Activated T-helper 2 cell treated with anti-CD3 and anti-CD28 coated beads, Interferon-gamma antibody, Interleukin-2, Interleukin-4, amounts not matched to agents 10 μg/mL and 5 μg/mL and 100 μg/mL, durations not matched to agents 14 hours and 24 hours and 36 hours (primary cell): ENCODE measurements at regions not wholly inside any gene's neighbourhood (a gene's known extent, or its start where the extent isn't known, plus 50 kb on each side); places are given as distances from the start of the nearest gene placed in this dataset.
"Not testable (repeated sequence)": the region's sequence is repeated elsewhere in the genome, so short reads cannot be mapped to it uniquely, and the experiment has no call there.

Experiments
- DNase-seq: peaks from one replicate; pipeline ENCODE4 v3.0.0; 2021; ENCODE audit warnings: low spot score
- H3K27ac Mint-ChIP-seq: one replicate; pipeline ENCODE4 v1.8.0; 2021; ENCODE audit warnings: mixed read lengths
- H3K27me3 Mint-ChIP-seq: one replicate; pipeline ENCODE4 v1.8.0; 2021; ENCODE audit warnings: low read depth, mixed read lengths
- H3K36me3 Mint-ChIP-seq: one replicate; pipeline ENCODE4 v1.8.0; 2021; ENCODE audit warnings: low read depth, mixed read lengths
- H3K4me1 Mint-ChIP-seq: one replicate; pipeline ENCODE4 v1.8.0; 2021; ENCODE audit warnings: low read depth, mixed read lengths
- H3K4me3 Mint-ChIP-seq: one replicate; pipeline ENCODE4 v1.8.0; 2021; ENCODE audit warnings: low read depth, mild to moderate bottlenecking, moderate library complexity, mixed read lengths
- H3K9me3 Mint-ChIP-seq: one replicate; pipeline ENCODE4 v1.8.0; 2021; ENCODE audit warnings: mixed read lengths
- intact Hi-C: fragments of 100-400 bp; cut with micrococcal nuclease; formaldehyde crosslinking; loops from one replicate; pipeline ENCODE4 v1.15.1; 2023

DNA sequence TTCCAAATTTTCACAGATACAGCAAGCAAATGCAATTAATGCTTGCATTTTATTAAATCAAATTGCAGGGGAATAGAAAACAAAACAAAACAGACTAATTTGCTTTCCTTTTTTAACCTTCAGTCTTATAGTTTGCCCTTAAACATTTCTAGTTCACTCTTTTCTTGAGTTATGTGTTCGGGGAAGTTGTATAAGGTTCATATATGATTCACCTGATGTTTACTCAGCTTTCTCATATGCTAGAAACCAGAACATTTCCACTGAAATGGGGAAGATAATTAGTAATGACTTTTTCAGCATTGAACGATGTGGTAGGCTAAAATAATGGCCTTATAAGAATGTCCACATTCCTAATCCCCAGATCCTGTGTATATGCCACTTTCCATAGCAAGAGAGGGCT is 64.6 kb upstream of the NBPF26 start:
- H3K27me3 Mint-ChIP-seq, intact Hi-C loops, DNase-seq, H3K27ac Mint-ChIP-seq, H3K4me1 Mint-ChIP-seq, H3K9me3 Mint-ChIP-seq, H3K36me3 Mint-ChIP-seq, H3K4me3 Mint-ChIP-seq: not testable (repeated sequence)

DNA sequence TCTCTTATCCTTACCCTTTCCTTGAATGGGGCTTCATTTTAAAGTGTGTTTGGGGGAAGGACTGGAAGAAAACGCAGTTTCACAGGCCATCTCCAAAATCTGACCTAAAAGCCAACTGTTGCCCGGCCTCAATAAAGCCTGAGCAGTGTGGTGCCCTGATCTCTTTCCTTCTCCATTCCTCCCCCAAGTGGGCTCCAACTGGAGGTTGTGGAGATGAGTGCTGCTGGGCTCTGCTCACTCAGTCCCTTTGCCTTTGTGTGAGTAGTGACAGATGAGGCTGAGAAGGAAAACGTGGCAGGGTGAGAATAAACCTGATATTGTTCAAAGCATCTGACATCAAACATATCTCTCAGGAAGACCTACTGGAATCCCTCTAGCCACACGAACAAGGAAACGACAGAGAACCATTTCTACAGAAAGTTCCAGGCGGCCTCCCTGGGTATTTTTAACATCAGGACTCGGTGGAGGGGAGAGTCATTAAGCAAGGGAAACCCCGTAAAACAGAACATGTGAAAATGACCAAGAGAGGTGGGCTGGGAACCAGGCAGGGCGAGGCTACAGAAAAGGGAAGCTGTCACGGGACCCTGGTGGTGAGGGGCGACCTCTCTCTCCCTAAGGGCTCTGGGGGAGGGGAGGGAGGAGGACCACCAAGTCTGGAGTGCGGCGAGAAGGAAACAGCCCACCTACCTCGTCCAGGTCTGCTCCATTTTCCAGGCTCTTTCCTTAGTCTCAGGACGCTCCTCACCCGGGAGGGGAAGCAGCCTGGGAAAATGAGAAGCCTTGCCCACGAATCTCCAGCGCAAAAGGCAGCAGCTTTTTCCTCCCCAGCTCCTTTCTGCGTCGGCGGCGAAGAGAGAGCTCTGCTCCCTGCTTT is 59.1 kb upstream of the NBPF26 start:
- intact Hi-C loops, H3K4me3 Mint-ChIP-seq, H3K9me3 Mint-ChIP-seq, H3K27me3 Mint-ChIP-seq, H3K4me1 Mint-ChIP-seq, DNase-seq, H3K36me3 Mint-ChIP-seq, H3K27ac Mint-ChIP-seq: not testable (repeated sequence)

DNA sequence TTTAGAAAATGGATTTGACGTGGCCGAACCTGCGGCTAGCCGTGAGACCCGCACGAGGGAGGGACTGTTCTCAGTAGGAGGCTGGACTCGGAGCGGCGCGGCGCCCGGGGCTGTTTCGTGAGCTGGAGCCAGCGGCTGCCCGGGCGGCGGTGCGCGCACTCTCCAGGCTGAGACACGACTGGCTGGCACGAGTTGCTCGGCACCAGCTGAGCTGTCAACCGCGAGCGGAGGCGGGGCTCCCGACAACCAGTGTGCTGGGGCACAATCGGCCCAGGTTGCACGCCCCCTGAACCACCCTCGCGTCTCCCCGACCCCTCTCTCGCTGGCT is 58.5 kb upstream of the NBPF26 start:
- H3K4me1 Mint-ChIP-seq, H3K9me3 Mint-ChIP-seq, H3K36me3 Mint-ChIP-seq, H3K4me3 Mint-ChIP-seq, H3K27me3 Mint-ChIP-seq, H3K27ac Mint-ChIP-seq, DNase-seq, intact Hi-C loops: not testable (repeated sequence)

DNA sequence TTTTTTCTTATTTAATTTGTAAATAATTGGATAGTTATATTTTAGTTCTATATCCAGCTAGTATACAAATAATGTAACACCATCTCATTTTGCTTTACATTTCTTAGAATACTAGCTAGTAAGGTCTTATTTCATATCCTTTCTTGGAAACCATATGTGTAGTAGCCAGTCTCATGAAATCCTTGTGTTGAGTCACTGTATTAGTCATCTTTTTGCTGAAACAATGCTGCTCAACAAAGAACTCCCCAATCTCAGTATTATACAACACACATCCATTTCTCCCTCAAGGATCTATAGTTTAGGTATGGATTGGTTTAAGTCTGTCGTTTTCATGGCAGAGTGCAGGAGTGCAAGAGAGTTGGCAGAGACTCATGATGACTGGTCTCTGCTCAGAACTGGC is 55.6 kb upstream of the NBPF26 start:
- H3K9me3 Mint-ChIP-seq, intact Hi-C loops, DNase-seq, H3K36me3 Mint-ChIP-seq, H3K4me1 Mint-ChIP-seq, H3K4me3 Mint-ChIP-seq, H3K27me3 Mint-ChIP-seq, H3K27ac Mint-ChIP-seq: not testable (repeated sequence)
